NCI-H510A treated with DMSO at 0.1 percent for 48 hours (cell line): ENCODE measurements at regions not wholly inside any gene's neighbourhood (a gene's known extent, or its start where the extent isn't known, plus 50 kb on each side); places are given as distances from the start of the nearest gene placed in this dataset.
A peak's percentile ranks its signal among the peaks of the same experiment; 100 is the strongest.
"Not testable (repeated sequence)": the region's sequence is repeated elsewhere in the genome, so short reads cannot be mapped to it uniquely, and the experiment has no call there.

ENCODE experiments used
- DNase-seq: peaks from one replicate; lab custom pipeline; 2025; lab: John Stamatoyannopoulos, UW

GRCh38 chr4:61011936-61012335 is 188.2 kb upstream of the ADGRL3 start:
- DNase-seq: not testable (repeated sequence)

GRCh38 chr4:61024610-61025009 is 175.5 kb upstream of the ADGRL3 start:
- no peak for DNase-seq

DNA sequence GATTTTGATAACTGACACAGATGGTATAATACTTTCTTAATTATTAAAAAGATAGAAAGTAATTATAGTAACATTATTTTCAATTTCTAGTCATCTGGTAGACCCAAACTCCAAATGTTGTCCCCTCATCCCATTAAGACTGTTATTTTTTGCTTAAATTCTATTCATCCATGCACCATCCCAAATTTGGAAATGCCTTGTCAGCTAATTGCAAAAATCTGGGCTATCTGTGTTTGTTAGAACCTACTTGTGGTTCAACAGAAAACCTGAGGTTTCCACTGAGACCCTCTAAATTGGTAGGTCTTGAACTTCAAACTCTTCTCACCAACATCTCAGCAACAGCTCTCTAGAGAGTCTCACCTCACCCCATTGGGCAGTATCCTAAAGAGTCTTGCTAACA is 172.2 kb upstream of the ADGRL3 start:
- no peak for DNase-seq

DNA sequence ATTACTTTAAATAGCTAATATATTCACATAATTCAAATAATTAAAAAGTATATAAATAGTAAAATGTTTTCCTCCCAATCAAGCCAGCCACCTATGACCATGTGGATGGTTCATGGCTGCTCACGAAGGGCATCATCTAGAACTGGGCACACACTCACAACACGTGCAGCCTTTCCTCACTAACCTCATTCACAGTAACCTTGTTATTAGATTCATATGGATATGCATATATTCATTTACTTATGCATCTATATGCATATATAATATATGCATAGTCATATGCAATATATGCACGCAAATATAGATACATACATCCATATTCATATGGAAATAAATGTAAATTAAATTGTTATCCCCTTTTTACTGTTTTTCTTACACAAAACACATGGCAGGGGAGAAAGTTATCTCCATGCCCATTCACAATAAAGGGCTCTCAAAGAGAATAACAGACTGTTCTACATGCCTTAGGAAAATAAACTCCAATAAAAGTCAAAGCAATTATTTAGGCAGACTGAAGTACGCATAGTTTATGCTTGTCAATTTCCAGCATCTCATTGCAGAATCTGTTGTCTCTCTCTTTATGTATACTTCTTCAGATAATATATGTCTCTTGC is 163.9 kb upstream of the ADGRL3 start:
- DNase-seq: no peak

DNA sequence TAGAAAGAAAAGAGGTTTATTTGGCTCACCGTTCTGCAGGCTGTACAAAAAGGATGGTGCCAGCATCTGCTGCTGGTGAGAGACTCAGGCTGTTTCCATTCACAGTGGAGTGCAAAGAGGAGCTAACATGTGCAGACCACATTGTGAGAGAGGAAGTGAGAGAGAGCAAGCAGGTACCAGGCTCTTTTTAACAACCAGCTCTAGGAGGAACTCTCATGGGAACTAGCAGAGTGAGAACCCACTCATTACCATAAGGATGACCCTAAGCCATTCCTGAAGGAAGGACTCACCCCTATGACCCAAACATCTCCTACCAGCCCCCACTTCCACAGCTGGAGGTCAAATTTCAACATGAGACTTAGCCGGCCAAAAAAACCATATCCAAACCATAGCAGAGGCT is 158.6 kb upstream of the ADGRL3 start:
- DNase-seq: no peak

GRCh38 chr4:61044837-61045236 is 155.3 kb upstream of the ADGRL3 start:
- no peak for DNase-seq

- no peak for DNase-seq
These were observed 151.1 kb upstream of the ADGRL3 start for GRCh38 chr4:61049018-61049417.

DNA sequence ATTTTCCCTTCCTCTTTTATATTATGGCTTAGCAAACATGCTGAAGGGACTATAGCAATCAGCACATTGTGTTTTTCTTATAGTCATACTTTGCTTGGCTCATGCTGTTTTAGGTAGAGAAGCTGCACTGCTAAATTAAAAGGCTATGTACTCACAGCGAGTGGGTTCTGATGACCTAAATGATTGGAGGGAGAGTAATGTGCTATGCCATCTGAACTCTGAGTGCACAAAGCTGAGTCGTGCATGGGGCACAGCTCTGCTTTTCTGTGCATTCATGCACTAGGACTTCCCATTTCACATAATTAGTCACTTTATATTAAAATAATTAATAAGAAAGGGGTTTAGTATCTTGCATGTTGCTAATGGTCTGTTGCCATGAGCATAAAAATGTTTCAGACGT is 132.7 kb upstream of the ADGRL3 start:
- DNase-seq: no peak

DNA sequence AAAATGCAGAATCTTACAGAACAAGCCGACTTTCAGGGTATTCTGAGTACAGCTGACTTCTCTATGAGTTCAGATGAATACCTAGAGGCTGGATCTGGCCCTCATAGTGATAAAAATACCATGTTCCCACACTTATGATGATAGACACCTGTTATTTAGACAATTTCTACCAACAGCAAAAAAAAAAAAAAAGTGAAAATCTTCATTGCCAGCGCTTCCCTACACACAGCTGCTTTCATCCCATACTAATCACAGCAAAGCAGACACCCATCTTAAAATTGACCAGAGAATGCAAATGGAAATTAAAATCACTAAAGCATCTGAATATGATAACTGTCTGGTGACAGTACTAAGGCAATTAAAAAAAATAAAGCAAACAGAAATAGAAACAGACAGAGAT is 132.1 kb upstream of the ADGRL3 start:
- no peak for DNase-seq

DNA sequence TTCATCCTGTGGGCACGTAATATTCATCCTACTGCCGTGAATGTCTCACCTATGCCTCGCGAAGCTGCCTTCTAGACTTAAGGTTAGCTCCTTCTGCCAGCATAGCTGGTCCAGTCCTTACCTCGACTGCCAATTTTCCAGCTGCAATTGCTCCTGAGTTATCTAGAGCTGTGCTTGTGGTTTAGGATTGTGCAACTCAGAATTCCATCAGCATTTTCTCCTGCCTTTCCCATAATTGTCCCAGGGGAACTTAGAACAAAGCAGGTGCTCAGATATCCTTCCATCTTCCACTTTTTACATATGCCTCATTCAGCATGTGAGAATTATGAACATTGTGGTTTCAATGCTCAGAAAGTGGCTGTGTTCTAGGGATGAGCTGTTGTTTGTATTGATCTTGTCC is 131.4 kb upstream of the ADGRL3 start:
- DNase-seq: peak; percentile 34

DNA sequence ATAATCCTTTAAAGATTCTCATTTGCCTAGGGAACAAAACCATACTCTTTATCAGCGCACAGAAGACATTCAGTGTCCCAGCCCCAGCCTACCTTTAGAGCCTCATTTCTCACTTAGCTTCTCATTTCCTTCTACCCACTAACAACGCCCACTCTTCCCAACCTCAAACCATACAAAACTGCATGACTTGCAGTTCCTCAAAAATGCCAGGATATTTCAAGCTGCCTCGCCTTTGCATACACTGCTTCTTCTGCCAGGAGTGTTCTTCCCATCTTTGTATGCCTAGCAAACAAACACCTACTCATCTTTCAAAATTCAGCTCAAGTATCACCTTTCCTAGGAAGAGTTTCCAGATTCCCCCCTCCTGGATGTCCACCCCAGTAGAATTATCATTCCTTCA is 129.9 kb upstream of the ADGRL3 start:
- no peak for DNase-seq

- no peak for DNase-seq
These were observed 120.7 kb upstream of the ADGRL3 start for GRCh38 chr4:61079427-61079826.

- DNase-seq: no peak
These were observed 120.2 kb upstream of the ADGRL3 start for GRCh38 chr4:61079976-61080375.

GRCh38 chr4:61085534-61085933 is 114.6 kb upstream of the ADGRL3 start:
- no peak for DNase-seq

DNA sequence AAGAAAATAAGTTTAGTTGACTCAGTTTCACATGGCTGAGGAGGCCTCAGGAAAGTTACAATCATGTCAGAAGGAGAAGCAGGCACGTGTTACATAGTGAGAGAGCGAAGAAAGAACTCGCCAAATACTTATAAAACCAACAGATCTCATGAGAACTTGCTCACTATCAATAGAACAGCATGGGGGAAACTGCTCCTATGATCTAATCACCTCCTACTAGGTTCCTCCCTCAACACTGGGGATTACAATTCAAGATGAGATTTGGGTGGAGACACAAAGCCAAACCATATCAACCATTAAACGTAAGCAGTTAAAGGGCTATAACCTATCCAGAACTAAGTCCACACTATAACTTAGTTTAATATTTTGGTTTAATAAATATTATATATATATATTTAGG is 113.8 kb upstream of the ADGRL3 start:
- DNase-seq: no peak

DNA sequence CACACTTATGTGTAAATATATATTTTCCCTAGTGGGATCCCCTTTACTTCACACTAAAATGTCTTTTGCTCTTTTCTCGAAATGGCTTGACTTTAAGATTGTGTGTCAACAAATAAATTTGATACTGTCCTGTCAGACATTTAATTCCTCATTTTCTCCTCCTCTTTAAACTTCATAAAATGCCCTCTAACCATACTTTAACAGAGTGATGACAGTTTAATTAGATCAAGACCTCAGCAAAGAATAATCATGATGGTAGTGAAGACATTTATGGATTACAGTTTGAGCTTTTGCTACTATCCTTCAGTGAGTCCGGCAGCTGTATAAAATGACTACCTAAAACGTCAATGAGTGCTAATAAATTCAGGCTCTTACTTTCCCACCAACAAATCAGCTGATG is 113.1 kb upstream of the ADGRL3 start:
- no peak for DNase-seq

- no peak for DNase-seq
These were observed 105.1 kb upstream of the ADGRL3 start for GRCh38 chr4:61094854-61095598.

DNA sequence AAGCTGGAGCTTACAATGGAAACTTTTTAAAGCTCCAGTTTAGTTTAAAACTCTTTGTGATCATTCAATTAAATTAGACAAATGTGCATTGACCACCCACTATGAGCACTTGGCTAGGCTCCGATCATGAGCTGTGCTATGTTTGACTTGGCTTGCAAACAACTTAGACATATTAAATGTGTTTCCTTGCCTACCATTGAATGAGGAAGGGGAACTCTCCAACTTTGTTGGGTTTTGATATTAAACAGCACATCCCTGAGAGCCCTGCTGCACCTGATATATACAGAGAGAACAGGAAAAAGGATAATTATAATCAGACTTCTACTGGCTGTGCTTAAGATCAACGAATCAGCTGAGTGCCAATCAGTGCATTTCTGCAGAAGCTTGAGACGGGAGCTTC is 71.4 kb upstream of the ADGRL3 start:
- no peak for DNase-seq

DNA sequence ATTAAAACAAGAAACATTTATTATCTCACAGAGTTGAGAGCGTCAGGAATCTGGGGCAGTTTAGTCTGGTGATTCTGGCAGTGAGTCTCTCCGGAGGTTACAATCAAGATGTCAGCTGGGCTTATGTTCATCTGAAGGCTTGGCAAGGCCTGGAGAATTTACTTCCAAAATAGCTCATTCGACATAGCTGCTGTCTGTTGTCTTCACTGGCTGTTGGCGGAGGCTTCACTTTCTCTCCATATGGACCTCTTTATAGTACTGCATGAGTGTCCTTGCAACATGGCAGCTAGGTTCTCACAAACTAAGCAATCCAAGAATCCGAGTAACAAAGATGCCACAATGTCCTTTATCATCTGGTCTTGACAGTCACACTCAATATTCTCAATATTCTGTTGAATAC is 70.2 kb upstream of the ADGRL3 start:
- no peak for DNase-seq

- no peak for DNase-seq
These were observed 56.7 kb upstream of the ADGRL3 start for GRCh38 chr4:61143461-61143860.

DNA sequence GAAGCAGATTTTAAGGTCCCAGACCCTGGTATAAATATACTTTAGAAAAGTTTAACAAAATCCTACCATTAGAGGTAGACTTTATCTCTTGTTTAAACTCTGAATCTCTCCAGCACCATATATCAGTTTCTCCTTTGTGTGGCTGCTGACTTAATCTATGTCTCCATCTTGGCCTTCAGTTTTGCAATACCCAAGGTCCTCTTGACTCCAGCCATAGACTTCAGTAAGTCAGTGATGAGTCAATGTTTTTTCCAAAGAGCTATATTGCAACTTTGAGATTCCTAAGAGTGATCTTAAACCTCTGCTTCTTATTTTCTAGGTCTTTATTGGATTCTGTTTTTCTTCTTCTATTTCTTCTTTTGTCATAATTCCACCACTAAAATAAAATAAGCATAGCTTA is 50.8 kb upstream of the ADGRL3 start:
- no peak for DNase-seq
